TTC549 (cell line): ENCODE measurements at regions not wholly inside any gene's neighbourhood (a gene's known extent, or its start where the extent isn't known, plus 50 kb on each side); places are given as distances from the start of the nearest gene placed in this dataset.

Experiments
- FAIRE-seq: peaks from 2 replicates; lab custom pipeline; 2012; peaks lifted over from hg19 to GRCh38; lab: Jason Lieb, UNC

- FAIRE-seq: no peak
Measured at GRCh38 chr19:33948651-33949335, 152.1 kb downstream of the KCTD15 start.

GRCh38 chr19:33950091-33950750 lies 153.6 kb downstream of the KCTD15 start:
- no peak for FAIRE-seq

- no peak for FAIRE-seq
Measured at GRCh38 chr19:33953023-33953422, 156.4 kb downstream of the KCTD15 start.

GRCh38 chr19:33953592-33953991 lies 156.9 kb downstream of the KCTD15 start:
- FAIRE-seq: no peak

- FAIRE-seq: no peak
Measured at GRCh38 chr19:33954686-33955085, 158.0 kb downstream of the KCTD15 start.

GRCh38 chr19:33956941-33957340 lies 160.3 kb downstream of the KCTD15 start:
- no peak for FAIRE-seq

- FAIRE-seq: no peak
Measured at GRCh38 chr19:33957804-33958203, 161.1 kb downstream of the KCTD15 start.

GRCh38 chr19:33960566-33960965 lies 163.9 kb downstream of the KCTD15 start:
- FAIRE-seq: no peak

- FAIRE-seq: no peak
Measured at GRCh38 chr19:33962161-33962560, 165.5 kb downstream of the KCTD15 start.

- no peak for FAIRE-seq
Measured at GRCh38 chr19:33963514-33963913, 166.8 kb downstream of the KCTD15 start.

- no peak for FAIRE-seq
Measured at GRCh38 chr19:33971073-33971472, 174.4 kb downstream of the KCTD15 start.

GRCh38 chr19:33977756-33978685 lies 181.4 kb downstream of the KCTD15 start:
- no peak for FAIRE-seq

- FAIRE-seq: no peak
Measured at GRCh38 chr19:33982706-33983105, 186.0 kb downstream of the KCTD15 start.

GRCh38 chr19:33988601-33989000 lies 183.7 kb upstream of the LSM14A start:
- FAIRE-seq: no peak

- FAIRE-seq: no peak
Measured at GRCh38 chr19:33997690-33998089, 174.6 kb upstream of the LSM14A start.

GRCh38 chr19:33998302-33998701 lies 174.0 kb upstream of the LSM14A start:
- no peak for FAIRE-seq

GRCh38 chr19:33998739-33999345 lies 173.5 kb upstream of the LSM14A start:
- peak; percentile 63 for FAIRE-seq

- FAIRE-seq: no peak
Measured at GRCh38 chr19:34017024-34017423, 155.3 kb upstream of the LSM14A start.

GRCh38 chr19:34017601-34018000 lies 154.7 kb upstream of the LSM14A start:
- no peak for FAIRE-seq

GRCh38 chr19:34018546-34018945 lies 153.8 kb upstream of the LSM14A start:
- FAIRE-seq: no peak

- no peak for FAIRE-seq
Measured at GRCh38 chr19:34023381-34023780, 148.9 kb upstream of the LSM14A start.

GRCh38 chr19:34033880-34034279 lies 138.4 kb upstream of the LSM14A start:
- FAIRE-seq: no peak
